Kidney epithelial cell (primary cell): ENCODE measurements at regions not wholly inside any gene's neighbourhood (a gene's known extent, or its start where the extent isn't known, plus 50 kb on each side); places are given as distances from the start of the nearest gene placed in this dataset.

Source experiments
- DNase-seq: peaks from one replicate; pipeline ENCODE4 v3.0.0-alpha.2; 2010; ENCODE audit warnings: low read depth
- H3K27me3 ChIP-seq: 2 replicates; pipeline ENCODE4 v1.6.0; 2011; ENCODE audit warnings: low read length; ENCODE audit not compliant: control insufficient read depth, insufficient read depth
- H3K36me3 ChIP-seq: 2 replicates; pipeline ENCODE4 v1.5.1; 2011; ENCODE audit warnings: low read length; ENCODE audit not compliant: control insufficient read depth, insufficient read depth
- H3K4me3 ChIP-seq: 2 replicates; pipeline ENCODE4 v1.5.1; 2011; ENCODE audit warnings: low read depth, mild to moderate bottlenecking, control low read depth, low read length
- CTCF ChIP-seq: IDR thresholded peaks from 2 replicates; pipeline ENCODE4 v1.5.1; 2011; ENCODE audit warnings: mild to moderate bottlenecking, moderate library complexity, low read length, control low read depth, inconsistent platforms; ENCODE audit not compliant: insufficient read depth, poor library complexity, severe bottlenecking

DNA sequence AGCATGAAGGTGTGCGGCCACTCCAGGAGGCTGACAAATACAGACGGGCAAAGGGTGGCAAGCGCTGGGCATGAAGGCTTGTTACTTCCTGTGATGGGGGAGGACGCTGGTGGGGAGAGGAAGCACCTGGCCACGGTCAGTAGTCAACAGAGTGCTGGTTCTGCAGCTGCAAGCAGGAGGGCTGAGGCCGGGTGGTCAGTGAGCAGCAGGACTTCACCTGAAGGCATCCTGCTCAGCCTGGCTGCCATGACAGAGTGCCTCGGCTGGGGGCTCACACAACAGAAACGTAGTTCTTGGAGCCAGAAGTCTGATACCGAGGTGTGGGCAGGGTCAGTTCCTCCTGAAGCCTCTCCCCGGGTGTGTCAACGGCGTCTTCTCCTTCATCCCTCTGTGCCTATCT, 118.6 kb upstream of the IRX4 start:
- H3K27me3 ChIP-seq: no peaks in the 10 kb centered on the region
- TF ChIP-seq CTCF: no peak
- no peak for DNase-seq
- no peaks in the 10 kb centered on the region for H3K36me3 ChIP-seq
- no peak overlapping the region for H3K4me3 ChIP-seq

- no peak for TF ChIP-seq CTCF
- H3K27me3 ChIP-seq: no peaks in the 10 kb centered on the region
- H3K4me3 ChIP-seq: no peak overlapping the region
- H3K36me3 ChIP-seq: no peaks in the 10 kb centered on the region
- no peak for DNase-seq
These were observed 117.9 kb upstream of the IRX4 start for GRCh38 chr5:2000591-2000990.

DNA sequence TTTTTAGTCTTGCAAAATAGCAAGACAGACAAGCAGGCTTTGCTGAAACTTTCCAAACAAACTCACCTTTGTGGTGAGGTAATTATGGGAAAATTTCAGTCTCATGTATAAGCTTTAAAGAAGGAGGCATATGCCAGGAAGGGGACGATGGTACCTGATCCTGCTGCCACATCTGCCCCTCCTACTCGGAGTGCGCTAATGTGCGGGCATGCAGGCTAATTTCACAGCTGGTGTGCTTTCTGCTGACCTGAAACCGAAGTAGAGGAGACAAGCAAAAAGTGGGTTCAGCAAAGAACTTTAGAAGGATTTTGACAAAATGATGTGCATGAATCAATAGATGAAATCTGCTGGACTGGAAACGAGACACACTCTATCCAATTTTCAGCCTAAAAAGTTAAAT, 117.1 kb upstream of the IRX4 start:
- Histone ChIP-seq H3K4me3 (no peak overlapping the region), H3K36me3 (no peaks in the 10 kb centered on the region), H3K27me3 (no peaks in the 10 kb centered on the region)
- DNase-seq: no peak
- TF ChIP-seq CTCF: no peak

DNA sequence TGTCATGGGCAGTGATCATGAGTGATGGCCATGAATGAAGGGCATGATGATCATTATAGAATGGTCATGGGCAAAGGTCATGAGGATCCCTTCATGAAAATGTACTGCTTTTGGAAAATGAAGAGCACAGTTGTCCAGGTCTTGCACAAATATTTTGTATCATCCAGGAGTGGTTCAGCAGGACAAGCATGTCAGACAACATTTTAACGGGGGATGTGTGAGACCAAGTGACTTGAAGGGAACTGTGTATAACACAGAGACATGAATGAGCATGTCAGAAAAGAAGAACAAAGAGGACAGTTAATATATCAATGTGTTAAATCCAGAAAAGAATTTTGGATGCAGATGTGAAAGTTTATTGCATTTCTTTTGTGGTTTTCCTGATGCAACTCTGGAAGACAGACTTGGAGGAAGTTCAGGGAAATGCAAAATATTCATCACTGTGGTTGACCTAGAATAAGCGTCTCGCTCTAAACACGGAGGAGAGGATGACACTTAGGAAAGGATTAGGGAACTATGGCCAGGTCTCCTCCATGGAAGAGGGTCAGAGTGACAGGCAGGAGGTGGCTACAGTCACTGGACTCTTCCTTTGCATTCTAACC, 116.1 kb upstream of the IRX4 start:
- H3K4me3 ChIP-seq: no peak overlapping the region
- DNase-seq: no peak
- no peaks in the 10 kb centered on the region for H3K36me3 ChIP-seq
- no peak for TF ChIP-seq CTCF
- H3K27me3 ChIP-seq: no peaks in the 10 kb centered on the region

DNA sequence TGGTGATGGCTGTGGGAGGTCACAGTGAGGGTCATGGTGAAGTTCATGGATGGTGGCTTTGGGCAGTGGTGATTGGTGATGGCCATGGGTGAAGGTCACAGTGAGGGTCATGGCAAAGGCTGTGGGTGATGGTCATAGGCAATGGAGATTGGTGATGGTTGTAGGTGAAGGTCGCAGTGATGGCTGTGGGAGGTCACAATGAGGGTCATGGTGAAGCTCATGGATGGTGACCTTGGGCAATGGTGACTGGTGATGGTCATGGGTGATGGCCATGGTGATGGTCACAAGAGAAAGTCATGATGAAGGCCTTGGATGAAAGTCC, 115.6 kb upstream of the IRX4 start:
- DNase-seq: no peak
- H3K36me3 ChIP-seq: no peaks in the 10 kb centered on the region
- no peak for TF ChIP-seq CTCF
- no peaks in the 10 kb centered on the region for H3K27me3 ChIP-seq
- no peak overlapping the region for H3K4me3 ChIP-seq

GRCh38 chr5:1997640-1998347, 115.1 kb upstream of the IRX4 start:
- Histone ChIP-seq H3K36me3 (no peaks in the 10 kb centered on the region), H3K27me3 (no peaks in the 10 kb centered on the region), H3K4me3 (no peak overlapping the region)
- DNase-seq: no peak
- TF ChIP-seq CTCF: no peak
